ENCODE measurements at regions not wholly inside any gene's neighbourhood (a gene's known extent, or its start where the extent isn't known, plus 50 kb on each side); places are given as distances from the start of the nearest gene placed in this dataset.
"Not testable (repeated sequence)": the region's sequence is repeated elsewhere in the genome, so short reads cannot be mapped to it uniquely, and the experiment has no call there.

- Histone ChIP-seq H3K9me2 (replicated peaks; ENCODE audit: insufficient read depth) (no peaks in the 10 kb centered on the region), H2AFZ (no peak overlapping the region), H3K27me3 (no peaks in the 10 kb centered on the region), H3K36me3 (replicated peaks; ENCODE audit: insufficient read depth, low read depth) (no peaks in the 10 kb centered on the region), H3K4me3 (no peak overlapping the region), H3K27ac (no peak overlapping the region), H3K4me1 (ENCODE audit: insufficient read depth) (no peaks in the 10 kb centered on the region), H4K20me1 (ENCODE audit: insufficient read depth, poor library complexity, severe bottlenecking) (no peaks in the 10 kb centered on the region), H3K9me3 (ENCODE audit: low read depth) (no peaks in the 10 kb centered on the region), H3K79me2 (no peaks in the 10 kb centered on the region), H3K4me2 (no peak overlapping the region)
- no peak for TF ChIP-seq EZH2 (IDR thresholded peaks at IDR 0.05; ENCODE audit: borderline replicate concordance)
- DNase-seq (ENCODE audit: low spot score): no peak
- 65% methylated on average over 3 of the region's 3 CpGs for WGBS (ENCODE audit: low lambda C conversion rate, missing lambda C conversion rate)
These were observed 471.7 kb upstream of the MCTP2 start for GRCh38 chr15:93759629-93760028.

GRCh38 chr15:93758824-93759223, 472.5 kb upstream of the MCTP2 start:
- Histone ChIP-seq H3K79me2 (no peaks in the 10 kb centered on the region), H3K27me3 (no peaks in the 10 kb centered on the region), H3K36me3 (replicated peaks; ENCODE audit: insufficient read depth, low read depth) (no peaks in the 10 kb centered on the region), H4K20me1 (ENCODE audit: insufficient read depth, poor library complexity, severe bottlenecking) (no peaks in the 10 kb centered on the region), H2AFZ (no peak overlapping the region), H3K9me2 (replicated peaks; ENCODE audit: insufficient read depth) (no peaks in the 10 kb centered on the region), H3K27ac (no peak overlapping the region), H3K4me2 (no peak overlapping the region), H3K9me3 (ENCODE audit: low read depth) (no peaks in the 10 kb centered on the region), H3K4me1 (ENCODE audit: insufficient read depth) (no peaks in the 10 kb centered on the region), H3K4me3 (no peak overlapping the region)
- no peak for DNase-seq (ENCODE audit: low spot score)
- 82% methylated on average over 2 of the region's 2 CpGs for WGBS (ENCODE audit: low lambda C conversion rate, missing lambda C conversion rate)
- no peak for TF ChIP-seq EZH2phosphoT487 (IDR thresholded peaks at IDR 0.05; ENCODE audit: low read depth, severe bottlenecking, unreplicated experiment)
- no peak for TF ChIP-seq EZH2 (IDR thresholded peaks at IDR 0.05; ENCODE audit: borderline replicate concordance)
- TF ChIP-seq CTCF (IDR thresholded peaks at IDR 0.05; ENCODE audit: poor library complexity): no peak

- Histone ChIP-seq H3K36me3 (replicated peaks; ENCODE audit: insufficient read depth, low read depth) (no peaks in the 10 kb centered on the region), H3K4me2 (no peak overlapping the region), H3K27me3 (no peaks in the 10 kb centered on the region), H3K9me3 (ENCODE audit: low read depth) (no peaks in the 10 kb centered on the region), H3K4me1 (ENCODE audit: insufficient read depth) (no peaks in the 10 kb centered on the region), H3K27ac (no peak overlapping the region), H3K79me2 (no peaks in the 10 kb centered on the region), H4K20me1 (ENCODE audit: insufficient read depth, poor library complexity, severe bottlenecking) (no peaks in the 10 kb centered on the region), H3K9me2 (replicated peaks; ENCODE audit: insufficient read depth) (no peaks in the 10 kb centered on the region), H2AFZ (no peak overlapping the region), H3K4me3 (no peak overlapping the region)
- TF ChIP-seq CTCF (IDR thresholded peaks at IDR 0.05; ENCODE audit: poor library complexity): no peak
- TF ChIP-seq EZH2phosphoT487 (IDR thresholded peaks at IDR 0.05; ENCODE audit: low read depth, severe bottlenecking, unreplicated experiment): no peak
- no peak for TF ChIP-seq EZH2 (IDR thresholded peaks at IDR 0.05; ENCODE audit: borderline replicate concordance)
- no peak for DNase-seq (ENCODE audit: low spot score)
These were observed 482.7 kb upstream of the MCTP2 start for GRCh38 chr15:93748710-93749109.

GRCh38 chr15:93734976-93735375, 496.4 kb upstream of the MCTP2 start:
- not testable (repeated sequence) for H3K36me3 ChIP-seq (replicated peaks; ENCODE audit: insufficient read depth, low read depth); H3K79me2 ChIP-seq; H3K4me1 ChIP-seq (ENCODE audit: insufficient read depth); H3K27me3 ChIP-seq; H3K4me2 ChIP-seq; H2AFZ ChIP-seq; H3K9me3 ChIP-seq (ENCODE audit: low read depth); H4K20me1 ChIP-seq (ENCODE audit: insufficient read depth, poor library complexity, severe bottlenecking); H3K27ac ChIP-seq; H3K4me3 ChIP-seq; DNase-seq (ENCODE audit: low spot score); H3K9me2 ChIP-seq (replicated peaks; ENCODE audit: insufficient read depth)
- WGBS (ENCODE audit: low lambda C conversion rate, missing lambda C conversion rate): 91% methylated on average over 8 of the region's 8 CpGs

GRCh38 chr15:93730724-93731123, 500.6 kb upstream of the MCTP2 start:
- Histone ChIP-seq H3K27me3 (no peaks in the 10 kb centered on the region), H3K4me3 (no peak overlapping the region), H3K36me3 (replicated peaks; ENCODE audit: insufficient read depth, low read depth) (no peaks in the 10 kb centered on the region), H4K20me1 (ENCODE audit: insufficient read depth, poor library complexity, severe bottlenecking) (no peaks in the 10 kb centered on the region), H3K9me2 (replicated peaks; ENCODE audit: insufficient read depth) (no peaks in the 10 kb centered on the region), H3K4me2 (no peak overlapping the region), H3K79me2 (no peaks in the 10 kb centered on the region), H2AFZ (no peak overlapping the region), H3K9me3 (ENCODE audit: low read depth) (no peaks in the 10 kb centered on the region), H3K27ac (no peak overlapping the region), H3K4me1 (ENCODE audit: insufficient read depth) (no peaks in the 10 kb centered on the region)
- DNase-seq (ENCODE audit: low spot score): no peak
- WGBS (ENCODE audit: low lambda C conversion rate, missing lambda C conversion rate): 88% methylated on average over 11 of the region's 11 CpGs
- TF ChIP-seq CTCF (IDR thresholded peaks at IDR 0.05; ENCODE audit: poor library complexity) (no peak), EZH2 (IDR thresholded peaks at IDR 0.05; ENCODE audit: borderline replicate concordance) (no peak), EZH2phosphoT487 (IDR thresholded peaks at IDR 0.05; ENCODE audit: low read depth, severe bottlenecking, unreplicated experiment) (no peak)

All from hepatocyte (in vitro differentiated cells).